LNCAP (cell line): ENCODE measurements at regions not wholly inside any gene's neighbourhood (a gene's known extent, or its start where the extent isn't known, plus 50 kb on each side); places are given as distances from the start of the nearest gene placed in this dataset.

Experiments used
- CTCF ChIP-seq: fragments of 450-650 bp; IDR thresholded peaks from 2 replicates; pipeline ENCODE4 v1.5.1; 2017; ENCODE audit warnings: mild to moderate bottlenecking

DNA sequence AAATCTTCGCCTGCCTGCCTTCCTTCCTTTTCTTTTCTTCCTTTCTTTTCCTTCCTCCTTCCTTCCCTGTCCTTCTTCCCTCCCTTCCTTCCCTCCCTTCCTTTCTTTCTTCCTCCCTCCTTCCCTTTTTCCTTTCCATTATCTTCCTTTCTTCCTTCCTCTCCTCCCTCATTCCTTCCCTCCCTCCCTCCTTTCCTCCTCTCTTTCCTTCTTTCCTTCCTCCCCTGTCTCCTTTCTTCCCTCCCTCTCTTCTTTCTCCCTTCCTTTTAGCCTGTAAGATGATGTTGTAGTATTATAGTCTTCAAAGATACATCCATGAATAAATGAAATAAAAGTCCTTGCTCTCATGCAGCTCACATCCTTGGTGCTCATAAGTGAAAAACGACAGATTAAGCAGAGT, 539.3 kb downstream of the RBFOX1 start:
- no peak for TF ChIP-seq CTCF

DNA sequence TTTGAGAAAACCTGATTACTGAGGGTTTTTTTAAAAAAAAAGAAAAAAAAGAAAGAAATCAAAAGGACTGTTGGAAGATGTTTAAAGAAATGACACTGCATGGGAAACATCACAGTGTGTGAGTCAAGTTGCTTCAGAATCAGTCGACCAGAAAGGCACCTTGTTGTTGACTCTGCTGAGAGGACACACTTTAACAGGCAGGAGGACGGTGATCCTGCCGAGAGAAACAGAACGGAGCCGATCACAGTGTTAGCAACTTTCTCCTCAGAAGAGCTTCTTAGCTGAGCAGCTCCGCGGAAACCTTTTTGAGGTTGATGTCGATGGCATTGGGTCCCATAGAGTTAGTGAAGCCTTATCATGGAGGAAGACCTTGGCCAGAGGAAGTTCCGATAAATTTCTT, 538.7 kb downstream of the RBFOX1 start:
- TF ChIP-seq CTCF, result no peak

DNA sequence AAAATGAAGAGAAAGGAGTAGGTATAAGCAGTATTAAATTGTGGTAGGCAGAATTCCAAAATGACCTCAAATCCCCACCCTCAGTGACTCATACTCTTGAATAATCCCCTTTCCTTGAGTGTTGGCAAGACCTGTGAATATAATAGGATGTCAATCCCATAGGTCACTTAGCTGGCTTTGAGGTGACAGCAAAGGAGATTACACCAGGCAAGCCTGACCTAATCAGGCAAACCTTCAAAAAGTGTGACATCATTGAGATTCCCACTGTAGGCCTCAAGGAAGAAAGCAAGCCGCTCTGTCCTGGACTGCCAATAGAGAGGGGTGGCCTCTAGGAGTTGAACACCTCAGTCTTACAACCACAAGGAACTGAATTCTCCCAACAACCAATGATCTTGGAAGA, 535.2 kb downstream of the RBFOX1 start:
- TF ChIP-seq CTCF, result no peak

DNA sequence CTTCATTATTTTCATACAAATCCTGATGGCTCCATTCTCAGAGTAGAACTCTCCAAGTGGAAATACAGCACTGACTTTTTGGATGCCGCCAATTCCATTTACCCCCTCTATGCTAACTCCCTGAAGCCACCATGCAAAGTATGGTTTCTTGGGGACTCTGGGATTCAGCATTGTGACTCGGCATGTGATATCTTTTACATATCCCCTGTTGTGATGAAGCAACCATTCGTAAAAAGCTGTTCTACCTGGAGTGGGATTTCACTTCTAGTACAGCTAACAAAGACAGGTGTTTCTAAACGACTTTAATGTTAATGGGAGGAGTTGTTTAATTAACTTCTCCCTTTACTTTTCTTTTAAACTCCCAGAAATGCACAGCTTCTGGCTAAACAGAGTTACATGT, 533.5 kb downstream of the RBFOX1 start:
- TF ChIP-seq CTCF, result no peak

- no peak for TF ChIP-seq CTCF
Observed at GRCh38 chr16:7861891-7862582, 529.4 kb downstream of the RBFOX1 start.

DNA sequence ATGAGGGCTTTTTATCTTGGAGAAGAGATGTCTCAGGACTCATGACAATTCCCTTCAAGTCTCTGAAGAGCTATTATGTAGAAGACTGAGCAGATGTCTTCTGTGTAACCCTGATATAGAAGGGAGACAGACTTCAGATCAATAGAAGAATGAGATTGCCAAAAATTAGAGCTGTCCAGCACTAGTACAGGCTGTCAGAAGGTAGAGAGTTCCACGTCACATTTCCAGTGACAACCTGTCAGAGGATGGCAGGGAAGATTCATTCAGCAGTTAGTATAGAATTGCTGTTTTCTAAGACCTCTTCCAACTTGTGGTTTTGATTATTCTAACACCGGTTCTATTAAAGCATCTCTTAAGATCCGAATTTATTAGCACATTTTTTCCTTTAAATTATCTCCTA, 520.6 kb downstream of the RBFOX1 start:
- TF ChIP-seq CTCF, result no peak

DNA sequence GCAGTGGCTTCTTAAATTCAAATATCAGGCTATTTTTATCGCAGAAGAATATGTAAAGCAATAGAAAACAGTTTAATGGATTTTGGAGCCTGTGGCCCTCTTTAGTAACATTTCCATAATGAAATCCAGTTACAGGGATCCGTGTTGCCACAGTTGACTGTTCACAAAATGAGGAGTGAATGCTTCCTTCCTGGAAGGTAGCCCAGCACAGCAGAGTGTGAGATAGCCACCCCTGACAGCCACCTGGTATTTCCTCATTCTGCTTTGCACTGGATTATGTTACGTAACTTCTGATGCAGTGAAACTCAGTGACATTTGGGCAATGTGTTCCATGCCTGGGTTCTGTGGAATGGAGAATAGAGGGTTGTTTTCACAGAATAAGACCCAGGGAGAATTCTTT, 517.2 kb downstream of the RBFOX1 start:
- no peak for TF ChIP-seq CTCF

DNA sequence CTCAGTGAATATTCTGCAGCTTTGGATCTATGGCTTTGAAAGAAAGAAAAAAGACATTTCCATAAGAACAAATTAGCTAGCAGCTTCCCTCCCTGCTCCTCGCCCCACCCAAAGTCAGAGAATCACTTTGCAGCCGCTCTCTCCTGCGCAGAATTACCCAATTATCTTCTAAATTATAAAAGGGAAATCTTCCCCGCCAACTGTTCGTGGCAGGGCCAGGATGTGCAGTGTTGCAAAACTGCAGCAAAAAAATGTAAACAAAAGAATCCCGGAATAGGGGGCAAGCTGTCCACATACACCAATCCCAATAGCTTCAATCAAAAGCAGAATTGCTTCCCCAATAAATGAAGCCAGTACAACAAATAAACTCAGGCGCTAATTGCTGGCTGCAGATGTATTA, 510.6 kb downstream of the RBFOX1 start:
- TF ChIP-seq CTCF, result no peak
